HG03460 (cell line): ENCODE measurements at regions not wholly inside any gene's neighbourhood (a gene's known extent, or its start where the extent isn't known, plus 50 kb on each side); places are given as distances from the start of the nearest gene placed in this dataset.

Experiments
- ATAC-seq: cut with Tn5 transposase; IDR thresholded peaks from one replicate; pipeline ENCODE4 v1.9.1; 2021; ENCODE audit not compliant: unreplicated experiment

- ATAC-seq: no peak
These were observed 219.0 kb downstream of the BMP7 start for GRCh38 chr20:57047281-57048026.

DNA sequence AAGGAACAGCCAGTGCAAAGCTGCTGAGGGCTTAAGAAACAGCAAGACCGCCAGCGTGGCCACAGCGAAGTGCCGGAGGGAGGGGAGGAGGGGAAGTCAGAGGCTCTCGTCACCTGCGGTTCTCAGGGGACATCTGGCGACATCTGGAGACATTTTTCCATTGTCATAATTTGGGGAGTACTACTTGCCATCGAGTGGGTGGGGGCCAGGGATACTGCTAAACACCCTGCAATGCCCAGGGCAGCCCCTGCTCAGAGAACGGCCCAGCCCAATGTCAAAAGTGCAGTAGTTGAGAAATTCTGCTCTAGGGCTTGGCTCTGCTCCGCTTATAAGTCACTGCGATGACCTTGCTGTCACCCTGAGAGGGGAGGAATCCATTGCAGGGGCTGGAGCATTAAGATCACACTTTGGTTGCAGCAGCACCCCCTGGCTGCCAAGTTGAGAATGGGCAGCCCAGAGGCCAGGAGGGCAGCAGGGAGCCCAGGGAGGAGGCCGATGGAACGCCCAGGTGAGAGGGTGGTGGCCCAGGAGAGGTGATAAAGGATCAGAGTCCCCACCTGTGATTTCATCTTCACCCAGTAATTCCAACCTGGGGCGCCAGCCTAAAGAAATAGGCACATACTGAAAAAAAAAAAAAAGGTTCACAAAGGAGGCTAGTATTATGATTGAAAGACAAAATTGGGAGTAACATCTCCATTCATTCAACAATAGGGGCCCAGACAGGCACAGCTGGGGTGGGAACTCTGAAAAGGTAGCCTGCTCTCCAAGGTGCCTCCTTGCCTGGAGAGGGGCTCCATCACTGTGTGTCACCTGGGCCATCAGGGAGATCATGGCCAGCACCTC, 218.2 kb downstream of the BMP7 start:
- no peak for ATAC-seq

- no peak for ATAC-seq
These were observed 217.1 kb downstream of the BMP7 start for GRCh38 chr20:57049296-57049695.

DNA sequence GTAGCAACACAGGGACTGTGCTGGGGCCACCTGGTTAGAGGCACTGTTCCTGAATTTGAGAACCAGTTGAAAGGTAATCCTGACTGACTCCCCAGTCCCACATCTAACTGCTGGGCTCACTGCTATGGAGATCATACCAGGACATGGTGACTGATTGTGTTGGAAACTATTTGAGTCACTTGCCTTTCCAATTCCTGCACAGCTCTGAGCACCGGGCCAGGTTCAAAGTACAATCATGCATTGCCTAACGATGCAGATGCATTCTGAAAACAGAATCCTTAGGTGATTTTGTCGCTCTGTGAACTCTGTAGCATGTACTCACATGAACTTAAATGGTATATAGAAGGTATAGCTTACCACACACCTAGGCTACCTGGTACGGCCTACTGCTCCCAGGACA, 215.3 kb downstream of the BMP7 start:
- no peak for ATAC-seq

DNA sequence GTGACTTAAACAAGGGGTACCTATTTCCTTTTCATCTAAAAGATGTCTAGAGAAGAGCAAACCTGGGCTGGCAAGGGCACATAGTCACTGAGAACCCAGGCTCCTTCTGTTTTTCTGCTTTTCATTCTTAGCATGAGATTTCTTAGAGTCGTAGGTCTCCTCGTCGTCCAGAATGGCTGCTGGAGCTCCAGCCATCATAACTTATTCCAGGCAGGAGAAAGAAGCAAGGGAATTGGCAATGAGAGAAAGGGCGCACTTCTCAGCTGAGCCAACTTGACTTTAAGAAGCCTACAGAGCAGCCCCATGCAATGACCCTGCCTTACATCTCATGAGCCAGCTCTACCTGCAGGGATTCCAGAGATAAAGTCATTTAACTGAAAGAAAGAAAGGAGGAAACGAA, 213.4 kb downstream of the BMP7 start:
- no peak for ATAC-seq

GRCh38 chr20:57053793-57054552, 212.5 kb downstream of the BMP7 start:
- no peak for ATAC-seq

GRCh38 chr20:57055345-57055744, 211.1 kb downstream of the BMP7 start:
- ATAC-seq: no peak

DNA sequence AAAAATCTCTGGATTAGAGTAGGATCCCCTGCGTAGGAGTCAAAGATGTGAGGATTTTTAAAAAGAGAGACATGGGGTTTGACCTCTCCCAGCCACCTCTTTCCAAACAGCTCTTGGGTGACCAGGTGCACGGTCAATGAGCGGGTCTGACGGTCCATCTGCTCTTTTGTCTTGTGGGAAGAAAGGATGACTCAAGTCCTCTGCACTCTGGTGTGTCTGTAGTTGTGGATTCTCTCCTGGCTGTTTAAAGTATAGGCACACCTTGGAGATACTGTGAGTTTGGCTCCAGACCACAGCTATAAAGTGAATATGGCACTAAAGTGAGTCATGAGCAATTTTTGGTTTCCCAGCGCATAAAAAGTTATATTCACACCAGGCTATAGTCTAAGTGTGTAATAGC, 209.8 kb downstream of the BMP7 start:
- ATAC-seq: no peak

DNA sequence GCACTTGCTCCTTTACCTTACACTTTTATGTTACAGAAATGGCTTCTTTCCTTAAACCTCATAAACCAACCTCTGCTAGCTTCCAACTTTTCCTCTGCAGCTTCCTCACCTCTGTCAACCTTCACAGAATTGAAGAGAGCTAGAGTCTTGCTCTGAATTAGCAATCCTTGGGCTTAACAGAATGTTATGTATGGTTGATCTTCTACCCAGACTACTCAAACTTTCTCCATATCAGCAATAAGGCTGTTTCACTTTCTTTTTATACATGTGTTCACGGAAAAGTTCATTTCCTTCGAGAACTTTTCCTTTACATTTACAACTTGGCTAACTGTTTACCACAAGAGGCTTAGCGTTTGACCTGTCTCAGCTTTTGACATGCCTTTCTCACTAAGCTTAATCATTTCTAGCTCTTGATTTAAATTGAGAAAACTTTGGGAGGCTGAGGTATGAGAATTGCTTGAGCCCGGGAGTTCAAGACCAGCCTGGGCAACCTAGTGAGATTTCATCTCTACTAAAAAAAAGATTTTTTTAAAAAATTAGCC, 207.3 kb downstream of the BMP7 start:
- ATAC-seq: no peak

GRCh38 chr20:57060407-57061050, 205.9 kb downstream of the BMP7 start:
- ATAC-seq: no peak

GRCh38 chr20:57061051-57061900, 205.2 kb downstream of the BMP7 start:
- no peak for ATAC-seq

- ATAC-seq: no peak
These were observed 204.2 kb downstream of the BMP7 start for GRCh38 chr20:57062241-57062640.

GRCh38 chr20:57062696-57063270, 203.7 kb downstream of the BMP7 start:
- ATAC-seq: no peak

DNA sequence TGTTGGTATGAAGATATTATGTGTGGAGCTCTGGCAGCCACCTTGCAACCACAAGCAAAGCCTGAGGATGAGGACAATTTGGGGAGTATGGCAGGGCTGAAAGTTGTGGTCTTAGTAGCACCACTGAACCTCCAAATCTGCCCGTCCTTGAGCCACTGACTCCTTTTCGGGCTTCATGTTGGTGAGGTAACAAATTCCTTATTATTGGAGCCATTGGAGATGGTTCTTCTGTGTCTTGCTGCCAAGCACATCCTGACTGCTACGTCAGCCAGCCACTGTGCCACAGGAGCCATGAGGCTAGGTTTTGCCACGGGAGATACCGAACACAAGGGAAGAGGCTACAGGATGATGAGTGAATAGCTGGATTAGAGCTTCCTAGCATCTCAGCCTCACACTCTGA, 201.6 kb downstream of the BMP7 start:
- ATAC-seq: no peak

DNA sequence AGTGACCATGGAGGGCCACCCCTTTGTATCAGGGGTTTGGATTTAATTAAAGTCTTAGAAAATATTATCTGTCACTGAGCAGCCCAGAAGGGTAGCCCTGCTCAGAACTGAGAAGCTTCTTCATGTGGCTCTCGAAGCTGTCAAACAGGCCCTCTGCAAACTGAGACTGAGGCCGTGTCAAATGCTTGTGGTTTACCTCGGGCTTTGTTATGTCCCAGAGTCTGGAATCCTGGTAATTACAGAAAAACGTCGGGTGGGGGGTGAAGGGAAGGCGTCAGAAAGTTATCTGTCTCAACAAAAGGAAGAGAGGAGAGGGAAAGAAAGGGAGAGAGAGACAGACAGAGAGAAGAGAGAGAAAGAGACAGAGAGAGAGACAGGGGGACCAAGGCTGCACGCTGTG, 200.8 kb downstream of the BMP7 start:
- ATAC-seq: no peak

DNA sequence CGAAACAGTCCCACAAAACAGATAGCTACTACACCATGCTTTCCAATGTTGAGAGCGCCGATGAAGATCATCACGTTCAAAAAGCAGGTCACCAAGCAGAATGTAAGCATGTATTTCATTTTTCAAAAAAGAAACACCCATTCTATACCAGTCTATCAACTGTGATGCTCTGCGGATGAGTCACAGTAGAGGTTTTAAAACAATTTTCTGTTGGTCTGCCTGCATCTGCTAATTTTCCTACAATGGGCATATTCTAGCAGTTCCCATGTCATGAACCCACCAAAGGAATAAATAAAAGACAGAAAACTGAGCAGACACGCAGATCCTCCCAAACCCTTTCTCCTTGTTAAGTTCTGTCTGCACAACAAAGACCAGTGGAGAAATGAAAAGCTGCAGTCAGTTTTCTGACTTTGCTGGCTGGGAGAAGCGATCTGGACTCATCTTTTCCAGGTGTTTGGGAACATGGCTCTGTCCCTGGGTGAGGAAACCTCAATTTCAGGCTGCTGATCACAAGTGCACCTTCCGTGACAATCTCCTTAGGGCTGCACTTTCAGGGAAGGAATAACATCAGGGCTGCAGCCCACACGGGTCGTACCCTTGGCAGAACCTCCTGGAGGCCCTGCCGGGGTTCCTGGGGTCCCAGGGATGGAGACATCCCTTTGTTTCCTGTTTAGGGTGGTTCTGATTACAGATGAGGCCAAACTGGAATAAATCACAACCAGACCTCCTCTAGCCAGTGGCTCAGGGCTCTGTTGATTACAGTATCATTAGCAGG, 200.1 kb downstream of the BMP7 start:
- ATAC-seq: no peak

- ATAC-seq: no peak
These were observed 197.0 kb downstream of the BMP7 start for GRCh38 chr20:57069442-57069841.

GRCh38 chr20:57070296-57070695, 196.1 kb downstream of the BMP7 start:
- no peak for ATAC-seq

DNA sequence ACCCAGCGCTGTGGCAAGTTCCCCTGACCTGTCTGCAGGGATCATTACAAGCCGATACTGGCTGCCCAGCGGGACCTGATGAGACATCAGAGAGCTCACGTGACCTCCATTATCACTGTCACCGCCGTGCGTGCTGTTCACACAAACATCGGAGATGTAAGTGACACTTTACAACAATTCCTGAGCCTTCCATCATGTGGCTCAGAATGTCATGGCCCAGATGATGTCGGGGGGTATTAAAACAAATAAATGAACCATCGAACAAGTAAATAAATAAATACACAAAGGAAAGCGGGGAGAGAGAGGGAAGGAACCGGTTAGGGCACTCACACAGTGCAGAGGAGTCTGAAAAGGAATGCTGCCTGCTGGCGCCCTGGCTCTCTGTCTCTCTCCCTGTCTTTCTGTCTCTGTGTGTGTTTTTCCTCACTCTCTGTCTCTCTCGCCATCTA, 195.1 kb downstream of the BMP7 start:
- ATAC-seq: no peak
